Loucy (cell line): ENCODE measurements at regions not wholly inside any gene's neighbourhood (a gene's known extent, or its start where the extent isn't known, plus 50 kb on each side); places are given as distances from the start of the nearest gene placed in this dataset.

ENCODE experiments used
- H2AFZ ChIP-seq: fragments of 200-600 bp; sonication (generic); 2 replicates; pipeline ENCODE4 v1.6.0; 2016; ENCODE audit warnings: antibody characterized with exemption, mild to moderate bottlenecking, low read length, moderate library complexity
- H3F3A ChIP-seq: fragments of 200-600 bp; 2 replicates; pipeline ENCODE4 v1.6.0; 2016; ENCODE audit warnings: antibody characterized with exemption, low read depth, mild to moderate bottlenecking
- H3K27me3 ChIP-seq: fragments of 200-600 bp; sonication (generic); 2 replicates; pipeline ENCODE4 v1.6.1; 2014; ENCODE audit warnings: low read length, mild to moderate bottlenecking; ENCODE audit not compliant: insufficient read depth, poor library complexity, severe bottlenecking
- H3K36me3 ChIP-seq: fragments of 200-600 bp; sonication (generic); 2 replicates; pipeline ENCODE4 v1.6.1; 2016; ENCODE audit warnings: low read length; ENCODE audit not compliant: insufficient read depth
- H3K4me1 ChIP-seq: fragments of 200-600 bp; sonication (generic); 2 replicates; pipeline ENCODE4 v1.5.1; 2014; ENCODE audit warnings: low read length, mild to moderate bottlenecking; ENCODE audit not compliant: insufficient read depth, poor library complexity, severe bottlenecking
- H3K4me2 ChIP-seq: fragments of 200-600 bp; sonication (generic); 2 replicates; pipeline ENCODE4 v1.6.0; 2014; ENCODE audit warnings: antibody characterized with exemption, low read length, low read depth, mild to moderate bottlenecking; ENCODE audit not compliant: poor library complexity, severe bottlenecking
- H3K4me3 ChIP-seq: fragments of 200-600 bp; sonication (generic); 2 replicates; pipeline ENCODE4 v1.5.1; 2014; ENCODE audit warnings: low read length, mild to moderate bottlenecking, mixed read lengths; ENCODE audit not compliant: poor library complexity, severe bottlenecking
- H3K79me2 ChIP-seq: fragments of 200-600 bp; sonication (generic); 2 replicates; pipeline ENCODE4 v1.6.1; 2014; ENCODE audit warnings: low read length; ENCODE audit not compliant: insufficient read depth
- H3K9ac ChIP-seq: fragments of 200-600 bp; sonication (generic); 2 replicates; pipeline ENCODE4 v1.6.0; 2014; ENCODE audit warnings: mild to moderate bottlenecking, low read depth, low read length, moderate library complexity; ENCODE audit not compliant: poor library complexity, severe bottlenecking
- H3K9me2 ChIP-seq: fragments of 200-600 bp; sonication (generic); replicated peaks from 2 replicates; pipeline ENCODE4 v1.6.1; 2016; ENCODE audit warnings: low read depth, low read length, mixed read lengths
- H3K9me3 ChIP-seq: fragments of 200-600 bp; sonication (generic); 2 replicates; pipeline ENCODE4 v1.6.1; 2014; ENCODE audit warnings: mild to moderate bottlenecking, antibody characterized with exemption, low read length, low read depth; ENCODE audit not compliant: insufficient read depth
- H4K20me1 ChIP-seq: fragments of 200-600 bp; sonication (generic); 2 replicates; pipeline ENCODE4 v1.6.0; 2014; ENCODE audit warnings: antibody characterized with exemption, low read length, mild to moderate bottlenecking; ENCODE audit not compliant: insufficient read depth, poor library complexity, severe bottlenecking
- EZH2phosphoT487 ChIP-seq: fragments of 200-600 bp; IDR thresholded peaks from 2 replicates; pipeline ENCODE4 v1.6.1; 2018; ENCODE audit warnings: antibody characterized with exemption, mild to moderate bottlenecking, moderate library complexity, borderline replicate concordance
- TF ChIP-seq, protein P1 (sequence below): fragments of 200-600 bp; sonication (generic); conservative IDR thresholded peaks from 2 replicates; pipeline ENCODE4 v1.5.1; 2014; ENCODE audit warnings: mild to moderate bottlenecking, antibody characterized with exemption, low read length

DNA sequence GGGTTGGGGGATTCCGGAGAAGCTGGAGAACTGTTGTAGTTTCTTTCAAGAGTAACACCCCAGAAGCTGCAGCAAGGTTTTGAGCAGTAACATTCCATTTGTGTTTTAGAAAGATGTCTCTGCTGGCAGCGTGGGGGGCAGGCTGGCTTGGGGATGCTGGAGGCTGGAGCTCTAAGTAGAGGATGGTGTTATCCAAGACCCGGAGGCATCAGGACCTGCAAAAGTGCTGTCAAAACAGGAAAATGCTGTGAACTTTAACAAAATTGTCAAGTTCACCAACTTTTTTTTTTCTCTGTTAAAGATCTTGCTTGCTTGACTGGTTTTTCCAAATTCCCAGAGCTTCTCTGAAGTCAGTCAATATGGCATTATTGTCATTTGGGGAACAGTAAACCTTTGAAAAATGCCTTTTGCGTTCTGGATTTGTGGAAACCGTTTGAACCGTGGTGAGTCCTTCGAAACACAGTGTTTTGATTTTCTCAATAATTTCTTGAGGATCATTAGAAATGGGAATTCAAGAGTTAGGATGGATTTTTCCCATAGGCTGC is 189.6 kb upstream of the NLRP1 start:
- Histone ChIP-seq H3K4me2 (no peak overlapping the region), H3K36me3 (no peaks in the 10 kb centered on the region), H3K9me2 (no peaks in the 10 kb centered on the region), H2AFZ (no peak overlapping the region), H3K9ac (no peak overlapping the region), H3K27me3 (no peaks in the 10 kb centered on the region), H3K9me3 (no peaks in the 10 kb centered on the region), H3K4me3 (no peak overlapping the region), H4K20me1 (no peaks in the 10 kb centered on the region), H3K79me2 (no peaks in the 10 kb centered on the region), H3F3A (no peaks in the 10 kb centered on the region), H3K4me1 (no peaks in the 10 kb centered on the region)
- TF ChIP-seq, protein P1, sequence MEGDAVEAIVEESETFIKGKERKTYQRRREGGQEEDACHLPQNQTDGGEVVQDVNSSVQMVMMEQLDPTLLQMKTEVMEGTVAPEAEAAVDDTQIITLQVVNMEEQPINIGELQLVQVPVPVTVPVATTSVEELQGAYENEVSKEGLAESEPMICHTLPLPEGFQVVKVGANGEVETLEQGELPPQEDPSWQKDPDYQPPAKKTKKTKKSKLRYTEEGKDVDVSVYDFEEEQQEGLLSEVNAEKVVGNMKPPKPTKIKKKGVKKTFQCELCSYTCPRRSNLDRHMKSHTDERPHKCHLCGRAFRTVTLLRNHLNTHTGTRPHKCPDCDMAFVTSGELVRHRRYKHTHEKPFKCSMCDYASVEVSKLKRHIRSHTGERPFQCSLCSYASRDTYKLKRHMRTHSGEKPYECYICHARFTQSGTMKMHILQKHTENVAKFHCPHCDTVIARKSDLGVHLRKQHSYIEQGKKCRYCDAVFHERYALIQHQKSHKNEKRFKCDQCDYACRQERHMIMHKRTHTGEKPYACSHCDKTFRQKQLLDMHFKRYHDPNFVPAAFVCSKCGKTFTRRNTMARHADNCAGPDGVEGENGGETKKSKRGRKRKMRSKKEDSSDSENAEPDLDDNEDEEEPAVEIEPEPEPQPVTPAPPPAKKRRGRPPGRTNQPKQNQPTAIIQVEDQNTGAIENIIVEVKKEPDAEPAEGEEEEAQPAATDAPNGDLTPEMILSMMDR: no peak
- no peak for TF ChIP-seq EZH2phosphoT487

- Histone ChIP-seq H3K79me2 (no peaks in the 10 kb centered on the region), H3K9me3 (no peaks in the 10 kb centered on the region), H4K20me1 (no peaks in the 10 kb centered on the region), H3F3A (no peaks in the 10 kb centered on the region), H3K36me3 (no peaks in the 10 kb centered on the region), H2AFZ (no peak overlapping the region), H3K9ac (no peak overlapping the region), H3K9me2 (no peaks in the 10 kb centered on the region), H3K4me3 (no peak overlapping the region), H3K27me3 (no peaks in the 10 kb centered on the region), H3K4me1 (no peaks in the 10 kb centered on the region), H3K4me2 (no peak overlapping the region)
- TF ChIP-seq EZH2phosphoT487: no peak
- TF ChIP-seq, protein P1: no peak
Measured at GRCh38 chr17:5775098-5775497, 190.8 kb upstream of the NLRP1 start.

GRCh38 chr17:5780476-5780875 is 196.2 kb upstream of the NLRP1 start:
- TF ChIP-seq, protein P1: no peak
- no peak for TF ChIP-seq EZH2phosphoT487
- H3K79me2 ChIP-seq: no peaks in the 10 kb centered on the region
- no peaks in the 10 kb centered on the region for H4K20me1 ChIP-seq
- H2AFZ ChIP-seq: no peak overlapping the region
- H3K4me1 ChIP-seq: no peaks in the 10 kb centered on the region
- no peaks in the 10 kb centered on the region for H3F3A ChIP-seq
- H3K9me2 ChIP-seq: no peaks in the 10 kb centered on the region
- no peak overlapping the region for H3K9ac ChIP-seq
- no peaks in the 10 kb centered on the region for H3K27me3 ChIP-seq
- H3K4me2 ChIP-seq: no peak overlapping the region
- H3K36me3 ChIP-seq: no peaks in the 10 kb centered on the region
- no peaks in the 10 kb centered on the region; the same call in 1 of the 2 replicates for H3K9me3 ChIP-seq
- H3K4me3 ChIP-seq: no peak overlapping the region
